Urothelium cell line (cell line): ENCODE measurements at regions not wholly inside any gene's neighbourhood (a gene's known extent, or its start where the extent isn't known, plus 50 kb on each side); places are given as distances from the start of the nearest gene placed in this dataset.

ENCODE experiments used
- DNase-seq: peaks from one replicate; pipeline ENCODE4 v3.0.0; 2011; ENCODE audit warnings: low spot score, mixed read lengths
- FAIRE-seq: peaks from 2 replicates; lab custom pipeline; 2011; peaks lifted over from hg19 to GRCh38; lab: Jason Lieb, UNC

GRCh38 chr4:17188125-17188524 lies 289.7 kb upstream of the LDB2 start:
- no peak for FAIRE-seq
- no peak for DNase-seq

- no peak for FAIRE-seq
- DNase-seq: no peak
Measured at GRCh38 chr4:17187003-17187402, 288.6 kb upstream of the LDB2 start.

GRCh38 chr4:17182888-17183287 lies 284.4 kb upstream of the LDB2 start:
- DNase-seq: no peak
- FAIRE-seq: no peak

- FAIRE-seq: no peak
- DNase-seq: no peak
Measured at GRCh38 chr4:17174751-17175150, 276.3 kb upstream of the LDB2 start.

DNA sequence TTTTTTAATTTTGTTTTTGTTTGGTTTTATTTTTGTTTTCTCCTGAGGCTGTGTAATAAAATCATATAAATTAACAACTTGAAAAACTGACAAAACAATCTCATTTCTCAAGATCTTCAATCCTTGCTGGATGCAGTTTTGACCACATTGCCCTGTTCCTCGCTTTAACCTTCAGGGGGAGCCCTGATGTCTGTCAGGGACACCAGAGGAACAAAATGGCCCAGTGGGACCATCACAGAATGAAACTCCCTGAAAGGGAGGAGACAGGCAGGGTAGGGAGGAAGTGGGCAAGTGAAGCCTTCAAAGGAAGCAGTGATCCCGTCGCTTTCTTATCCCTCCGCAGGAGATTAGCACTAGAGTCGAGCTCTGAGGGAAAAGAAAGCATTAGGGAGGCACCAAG lies 274.9 kb upstream of the LDB2 start:
- no peak for DNase-seq
- FAIRE-seq: no peak

DNA sequence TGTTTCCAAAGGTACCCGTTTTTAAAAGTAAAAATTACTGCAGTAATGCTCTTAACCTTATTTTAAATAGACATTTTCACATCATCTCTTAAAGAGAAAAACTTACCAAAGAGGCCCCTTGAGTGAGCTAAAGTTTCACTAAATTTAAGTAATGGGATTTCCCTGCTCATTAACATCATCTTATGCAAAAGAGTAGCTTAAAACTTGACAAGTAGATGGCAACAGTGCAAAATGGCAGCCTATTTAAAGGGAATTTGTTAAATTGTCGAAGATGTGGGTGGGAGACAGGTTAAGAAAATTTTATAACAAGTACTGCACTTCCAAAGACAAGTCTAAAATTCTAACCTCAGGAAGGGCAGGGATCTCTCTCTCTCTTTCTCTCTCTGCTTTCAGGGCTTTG lies 271.7 kb upstream of the LDB2 start:
- FAIRE-seq (no peak), DNase-seq (no peak)

- FAIRE-seq: no peak
- DNase-seq: no peak
Measured at GRCh38 chr4:17169699-17170098, 271.3 kb upstream of the LDB2 start.

DNA sequence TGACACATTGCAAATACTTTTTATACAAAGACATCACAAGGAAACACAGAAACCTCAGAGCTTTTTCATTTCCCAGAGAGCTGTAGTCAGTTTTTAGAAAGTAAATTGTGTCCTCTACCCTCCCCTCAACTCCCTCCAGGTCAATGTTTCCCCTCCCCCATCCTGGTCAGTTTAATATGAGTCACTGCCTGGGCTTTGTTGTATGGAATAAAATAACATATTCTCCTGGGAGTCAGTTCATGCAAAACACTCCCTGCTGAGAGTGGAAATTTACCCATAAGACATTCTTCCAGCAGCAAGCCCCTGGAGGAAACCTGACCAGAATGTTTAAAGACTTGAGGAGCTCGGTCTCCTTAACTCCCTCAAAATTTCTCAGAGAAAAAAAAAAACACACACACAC lies 270.1 kb upstream of the LDB2 start:
- peak; percentile 27 for DNase-seq

DNA sequence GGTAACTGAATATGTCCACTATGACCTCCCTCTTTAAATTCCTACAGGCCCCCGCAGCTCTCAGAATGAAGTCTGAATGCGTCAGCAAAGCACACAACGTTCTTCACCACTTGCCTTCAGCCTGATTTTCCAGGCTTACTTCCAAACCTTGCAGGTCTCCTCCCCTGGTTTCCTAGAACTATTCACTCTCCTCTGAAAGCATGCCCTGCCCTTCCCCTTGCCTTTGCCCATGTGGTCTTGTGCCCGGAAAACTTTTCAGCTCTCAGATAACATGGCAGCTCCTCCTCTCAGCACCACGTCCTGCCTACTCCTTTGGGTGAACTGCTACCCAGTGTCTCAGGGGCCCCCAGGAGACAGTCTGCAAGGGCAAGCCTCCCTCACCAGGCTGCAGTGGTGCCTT lies 268.5 kb upstream of the LDB2 start:
- no peak for FAIRE-seq
- DNase-seq: no peak

More for the DNA sequence above, 270.1 kb upstream of the LDB2 start:
- FAIRE-seq: no peak

DNA sequence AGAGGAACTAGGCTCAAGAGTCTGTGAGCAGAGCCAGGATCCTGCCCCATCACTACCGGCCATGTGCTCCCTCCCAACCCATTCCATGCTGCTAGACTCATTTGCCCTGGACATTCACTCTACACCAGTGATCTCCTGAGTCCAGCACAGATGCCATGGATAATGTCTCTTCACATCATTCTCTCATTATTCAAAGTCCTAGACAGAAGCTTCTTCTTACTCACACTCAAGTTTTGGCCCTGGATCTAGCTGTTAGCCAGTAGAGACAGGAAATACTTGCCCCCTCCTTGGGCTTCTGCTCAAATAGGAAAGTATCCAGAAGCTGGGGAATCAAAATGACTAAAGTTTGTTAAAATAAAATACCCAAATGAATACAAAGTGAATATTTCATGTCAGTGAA lies 266.8 kb upstream of the LDB2 start:
- FAIRE-seq (no peak), DNase-seq (no peak)

GRCh38 chr4:17164666-17165065 lies 266.2 kb upstream of the LDB2 start:
- no peak for FAIRE-seq
- DNase-seq: no peak

- FAIRE-seq (no peak), DNase-seq (no peak)
Measured at GRCh38 chr4:17163156-17163771, 264.8 kb upstream of the LDB2 start.

- no peak for FAIRE-seq
- DNase-seq: no peak
Measured at GRCh38 chr4:17157304-17157703, 258.9 kb upstream of the LDB2 start.

DNA sequence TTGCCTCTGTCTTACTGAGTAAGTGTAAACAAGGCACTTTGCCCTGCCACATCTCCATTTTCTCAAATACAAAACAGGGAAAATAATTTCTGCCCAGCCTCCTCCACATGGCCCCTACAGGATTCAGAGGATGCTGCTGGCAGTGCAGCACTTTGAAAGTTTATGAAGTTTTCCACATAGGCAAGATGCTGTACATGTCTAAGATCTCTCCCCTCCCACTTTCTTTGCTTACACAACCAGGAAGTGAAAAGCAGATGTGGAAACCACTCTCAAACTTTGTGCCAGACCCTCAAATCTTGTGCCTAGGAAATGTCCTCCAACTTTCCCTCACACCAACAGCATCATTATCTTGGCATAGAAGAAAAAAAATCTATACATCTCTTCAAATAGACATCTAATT lies 257.0 kb upstream of the LDB2 start:
- DNase-seq (no peak), FAIRE-seq (no peak)

DNA sequence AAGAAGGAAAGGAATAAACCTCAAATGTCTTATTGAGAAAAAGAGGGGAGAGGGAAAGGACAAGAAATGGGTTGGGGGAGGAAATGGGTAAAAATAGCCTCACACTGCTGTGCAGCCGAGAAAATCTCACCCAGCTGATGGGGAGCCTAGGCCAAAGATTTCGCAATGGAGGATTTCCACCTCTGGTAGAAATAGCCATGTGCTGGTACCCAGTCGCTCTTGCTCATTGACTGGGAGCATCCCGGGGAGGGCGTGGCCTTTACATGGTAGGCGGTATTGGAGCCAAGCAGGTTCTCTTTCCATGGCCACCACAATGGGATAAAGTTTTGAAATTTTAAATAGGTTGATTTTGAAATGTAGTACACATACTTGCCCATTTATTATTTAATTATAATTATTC lies 255.1 kb upstream of the LDB2 start:
- FAIRE-seq (no peak), DNase-seq (no peak)

DNA sequence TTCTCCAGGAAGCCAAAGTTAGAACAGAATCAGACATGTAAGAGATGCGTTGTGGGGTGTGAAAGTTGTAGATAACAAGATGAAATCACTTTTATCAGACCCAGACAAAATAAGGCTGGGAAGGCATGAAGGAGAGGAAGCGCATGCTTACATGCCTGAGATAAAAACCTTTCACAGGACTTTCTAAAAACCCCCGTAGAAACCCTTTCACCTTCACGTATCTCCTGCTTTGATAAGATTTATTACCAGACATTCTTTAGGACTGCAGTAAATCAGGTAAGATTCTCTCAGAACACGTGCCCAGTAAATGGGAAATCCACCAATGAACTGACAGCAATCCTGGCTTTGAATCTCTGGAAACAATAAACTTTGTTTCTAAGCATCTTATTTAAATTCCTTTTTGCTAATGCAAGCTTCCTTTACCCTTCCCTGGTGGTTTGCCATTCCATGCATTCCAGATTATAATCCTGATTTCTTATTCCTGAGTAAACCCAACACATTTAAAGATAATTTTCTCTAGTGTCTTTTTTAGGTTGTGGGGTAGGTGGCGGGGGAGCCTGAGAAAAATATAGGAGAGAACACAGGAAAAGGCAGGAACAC lies 254.6 kb upstream of the LDB2 start:
- FAIRE-seq (no peak), DNase-seq (no peak)

DNA sequence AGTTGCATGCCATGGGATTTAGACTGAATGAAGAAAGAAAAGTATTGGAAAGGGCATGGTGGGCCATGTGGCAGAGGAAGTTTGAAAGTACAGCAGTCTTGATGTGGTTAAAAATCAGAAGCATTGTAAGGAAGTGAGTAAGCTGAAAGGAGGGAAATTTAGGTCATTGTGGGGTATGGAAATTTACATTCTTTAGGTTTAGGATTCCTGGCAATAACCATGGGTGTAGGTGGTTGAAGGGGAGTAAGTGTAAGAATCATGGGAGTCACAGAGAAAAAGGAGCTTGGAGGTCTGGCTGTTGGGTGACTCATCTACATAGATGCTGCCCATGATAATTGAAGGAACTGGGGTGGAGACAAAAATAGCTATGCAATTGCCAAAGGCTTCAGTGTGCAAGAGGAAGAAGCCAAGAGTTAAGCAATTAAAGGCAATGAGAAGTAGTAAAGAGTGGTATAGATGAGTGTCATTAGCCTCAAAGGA lies 243.8 kb upstream of the LDB2 start:
- FAIRE-seq: no peak
- peak; percentile 27 for DNase-seq

DNA sequence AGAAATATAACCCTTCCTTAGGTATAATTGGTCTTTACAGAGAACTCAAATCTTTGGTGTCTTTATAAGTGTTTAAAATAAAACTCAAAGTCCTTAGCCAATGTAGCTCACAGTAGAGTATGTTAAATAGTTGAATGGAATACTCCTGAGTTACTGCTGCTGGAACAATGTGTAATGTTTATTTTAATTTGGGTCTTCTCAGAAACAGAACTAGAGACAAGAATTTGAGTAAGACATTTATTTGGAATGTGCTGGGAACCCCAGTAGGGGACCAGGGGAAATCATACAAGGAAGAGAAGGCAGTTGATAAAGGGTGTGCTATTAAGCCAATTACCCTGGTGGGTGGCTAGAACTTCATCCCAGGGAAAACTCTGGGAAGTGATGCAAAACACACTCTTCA lies 240.4 kb upstream of the LDB2 start:
- DNase-seq (no peak), FAIRE-seq (no peak)

- FAIRE-seq (no peak), DNase-seq (no peak)
Measured at GRCh38 chr4:17134565-17134964, 236.1 kb upstream of the LDB2 start.

DNA sequence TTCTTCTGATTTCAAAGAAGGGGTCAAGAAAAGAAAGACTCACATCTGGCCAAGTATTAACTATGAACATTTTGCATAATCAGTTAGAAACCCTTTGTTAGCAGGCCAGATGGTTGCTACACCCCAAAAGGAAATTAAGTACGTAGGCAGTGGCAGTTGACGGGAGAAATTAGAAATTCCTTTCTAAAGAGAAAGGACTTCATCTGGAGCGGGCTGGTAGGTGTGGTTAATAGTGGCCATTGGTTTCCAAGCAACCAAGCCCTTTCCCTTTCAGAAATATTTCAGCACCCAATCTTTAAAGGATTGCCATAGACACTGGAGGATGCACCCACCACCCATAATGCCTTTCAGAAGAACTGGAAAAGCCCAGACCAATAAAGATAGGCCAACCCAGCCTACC lies 235.7 kb upstream of the LDB2 start:
- FAIRE-seq (no peak), DNase-seq (no peak)

DNA sequence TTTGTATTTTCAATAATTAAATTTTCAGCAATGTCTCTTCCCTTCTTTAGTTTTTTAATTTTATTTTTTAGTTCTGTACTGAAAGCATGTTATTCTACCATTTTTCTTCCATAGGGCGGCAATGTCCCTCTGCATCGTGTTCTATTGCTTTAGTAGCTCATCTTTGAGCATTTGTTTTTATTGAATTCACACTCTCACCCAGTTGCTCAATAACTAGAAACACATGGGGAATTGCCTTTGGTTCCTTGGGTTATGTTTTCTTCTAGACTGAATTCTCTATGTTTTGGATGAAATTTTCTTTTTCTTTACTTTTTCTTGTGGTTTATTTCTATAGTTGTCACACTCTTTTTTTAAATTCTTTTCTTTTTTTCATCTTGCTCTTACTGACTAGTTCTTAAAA lies 233.8 kb upstream of the LDB2 start:
- DNase-seq: no peak
- no peak for FAIRE-seq

DNA sequence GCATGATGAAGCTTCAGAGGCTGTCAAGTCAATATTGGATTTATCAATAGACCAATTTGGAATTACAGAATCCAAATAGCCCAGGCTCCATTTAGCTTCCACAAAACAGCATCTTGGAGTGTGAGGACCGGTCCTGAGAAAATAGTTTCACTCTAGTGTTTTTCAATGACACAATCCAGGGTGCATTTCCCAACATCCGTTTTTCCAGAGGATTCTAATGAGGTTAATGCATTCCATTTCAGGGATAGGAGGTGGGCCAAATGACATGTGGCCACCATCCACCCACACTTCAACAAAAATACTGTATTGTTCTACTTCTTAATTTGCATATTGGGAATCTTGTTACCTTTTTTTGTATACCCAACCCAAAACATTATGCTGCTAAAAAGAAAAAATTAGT lies 229.8 kb upstream of the LDB2 start:
- no peak for DNase-seq
- FAIRE-seq: no peak
